ENCODE measurements at regions not wholly inside any gene's neighbourhood (a gene's known extent, or its start where the extent isn't known, plus 50 kb on each side); places are given as distances from the start of the nearest gene placed in this dataset.

DNA sequence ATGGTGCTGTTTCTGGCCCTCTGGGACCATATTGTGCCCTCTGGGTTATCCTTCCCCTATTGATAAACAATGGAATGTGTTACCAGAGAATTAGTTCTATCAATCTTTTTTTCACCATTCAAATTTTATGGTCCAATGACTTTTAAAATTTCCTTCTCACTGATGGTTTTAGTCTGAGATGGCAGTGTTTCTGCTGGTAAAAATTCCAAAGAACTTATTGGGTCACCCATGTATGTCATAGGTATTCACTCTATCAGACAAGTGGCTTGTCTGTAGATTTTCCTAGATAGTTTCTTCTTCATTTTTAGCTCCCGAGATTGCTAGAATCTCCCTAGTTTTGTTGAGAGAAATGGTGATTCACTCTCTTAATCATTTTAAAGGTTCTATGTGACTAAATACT, 357.2 kb upstream of the RGS17 start:
- no peak for TF ChIP-seq TAF1 (IDR thresholded peaks at IDR 0.05; ENCODE audit: borderline replicate concordance, insufficient read depth, low read length)
- TF ChIP-seq POLR2AphosphoS5 (IDR thresholded peaks at IDR 0.05; ENCODE audit: low read depth, low read length): no peak
- no peak for TF ChIP-seq SIN3A (IDR thresholded peaks at IDR 0.05; ENCODE audit: borderline replicate concordance, insufficient read depth, low read length)
- TF ChIP-seq, protein P1, sequence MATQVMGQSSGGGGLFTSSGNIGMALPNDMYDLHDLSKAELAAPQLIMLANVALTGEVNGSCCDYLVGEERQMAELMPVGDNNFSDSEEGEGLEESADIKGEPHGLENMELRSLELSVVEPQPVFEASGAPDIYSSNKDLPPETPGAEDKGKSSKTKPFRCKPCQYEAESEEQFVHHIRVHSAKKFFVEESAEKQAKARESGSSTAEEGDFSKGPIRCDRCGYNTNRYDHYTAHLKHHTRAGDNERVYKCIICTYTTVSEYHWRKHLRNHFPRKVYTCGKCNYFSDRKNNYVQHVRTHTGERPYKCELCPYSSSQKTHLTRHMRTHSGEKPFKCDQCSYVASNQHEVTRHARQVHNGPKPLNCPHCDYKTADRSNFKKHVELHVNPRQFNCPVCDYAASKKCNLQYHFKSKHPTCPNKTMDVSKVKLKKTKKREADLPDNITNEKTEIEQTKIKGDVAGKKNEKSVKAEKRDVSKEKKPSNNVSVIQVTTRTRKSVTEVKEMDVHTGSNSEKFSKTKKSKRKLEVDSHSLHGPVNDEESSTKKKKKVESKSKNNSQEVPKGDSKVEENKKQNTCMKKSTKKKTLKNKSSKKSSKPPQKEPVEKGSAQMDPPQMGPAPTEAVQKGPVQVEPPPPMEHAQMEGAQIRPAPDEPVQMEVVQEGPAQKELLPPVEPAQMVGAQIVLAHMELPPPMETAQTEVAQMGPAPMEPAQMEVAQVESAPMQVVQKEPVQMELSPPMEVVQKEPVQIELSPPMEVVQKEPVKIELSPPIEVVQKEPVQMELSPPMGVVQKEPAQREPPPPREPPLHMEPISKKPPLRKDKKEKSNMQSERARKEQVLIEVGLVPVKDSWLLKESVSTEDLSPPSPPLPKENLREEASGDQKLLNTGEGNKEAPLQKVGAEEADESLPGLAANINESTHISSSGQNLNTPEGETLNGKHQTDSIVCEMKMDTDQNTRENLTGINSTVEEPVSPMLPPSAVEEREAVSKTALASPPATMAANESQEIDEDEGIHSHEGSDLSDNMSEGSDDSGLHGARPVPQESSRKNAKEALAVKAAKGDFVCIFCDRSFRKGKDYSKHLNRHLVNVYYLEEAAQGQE (IDR thresholded peaks at IDR 0.05; ENCODE audit: insufficient read depth in 1 of 2, low read depth in 2 of 2, low read length in 2 of 2): no peak
- TF ChIP-seq FOXP2 (optimal IDR thresholded peaks at IDR 0.05; ENCODE audit: borderline replicate concordance, extremely low read depth, extremely low read length, insufficient read depth): no peak

Data from PFSK-1 (cell line).